Astrocyte of the spinal cord (primary cell): ENCODE measurements at regions not wholly inside any gene's neighbourhood (a gene's known extent, or its start where the extent isn't known, plus 50 kb on each side); places are given as distances from the start of the nearest gene placed in this dataset.

ENCODE experiments used
- DNase-seq: peaks from one replicate; pipeline ENCODE4 v3.0.0; 2011; ENCODE audit warnings: low read depth, low spot score
- H3K4me3 ChIP-seq: 2 replicates; pipeline ENCODE4 v1.5.1; 2011; ENCODE audit warnings: low read depth, mild to moderate bottlenecking, low read length, moderate library complexity
- CTCF ChIP-seq: IDR thresholded peaks from 2 replicates; pipeline ENCODE4 v1.5.1; 2012; ENCODE audit warnings: low read depth, mild to moderate bottlenecking, low read length, inconsistent platforms
- in situ Hi-C: cut with HindIII; loops from 2 replicates; pipeline ENCODE4 v1.10.0; 2017; ENCODE audit warnings: low sequenced_read_pairs

- no peak for DNase-seq
- in situ Hi-C loops, result no loop called here
- no peak overlapping the region for H3K4me3 ChIP-seq
- TF ChIP-seq CTCF, result no peak
These were observed 74.8 kb downstream of the ETS2 start for GRCh38 chr21:38880577-38880966.

- no peak for TF ChIP-seq CTCF
- DNase-seq, result no peak
- in situ Hi-C loops, result no loop called here
- no peak overlapping the region for H3K4me3 ChIP-seq
These were observed 74.3 kb downstream of the ETS2 start for GRCh38 chr21:38879912-38880576.

GRCh38 chr21:38878379-38879179, 72.8 kb downstream of the ETS2 start:
- H3K4me3 ChIP-seq, result no peak overlapping the region
- DNase-seq, result no peak
- in situ Hi-C loops, result no loop called here
- TF ChIP-seq CTCF, result no peak

- H3K4me3 ChIP-seq, result no peak overlapping the region
- peak; percentile 56 for DNase-seq
- TF ChIP-seq CTCF, result no peak
- in situ Hi-C loops, result no loop called here
These were observed 70.2 kb downstream of the ETS2 start for GRCh38 chr21:38875694-38876492.
